Prostate gland (tissue), 2 donors: ENCODE measurements at regions not wholly inside any gene's neighbourhood (a gene's known extent, or its start where the extent isn't known, plus 50 kb on each side); places are given as distances from the start of the nearest gene placed in this dataset.

Experiments
- DNase-seq: peaks from one replicate; pipeline ENCODE4 v3.0.0-alpha.2; 2019; ENCODE audit warnings: low spot score
- H3K27ac ChIP-seq, 2 donors: fragments of 200-600 bp; sonication (generic); 2 replicates each; pipeline ENCODE4 v1.5.1; 2017 to 2019
- H3K27me3 ChIP-seq: fragments of 200-600 bp; sonication (generic); replicated peaks from 2 replicates; pipeline ENCODE4 v1.5.1; 2019; ENCODE audit not compliant: insufficient read depth
- H3K36me3 ChIP-seq, 2 donors: fragments of 200-600 bp; sonication (generic); 1 replicate in 1 of 2; 2 replicates in 1 of 2; pipeline versions ENCODE4 v1.5.1 to v1.8.1; 2017 to 2019
- H3K4me1 ChIP-seq: fragments of 200-600 bp; sonication (generic); replicated peaks from 2 replicates; pipeline ENCODE4 v1.5.1; 2019
- H3K4me3 ChIP-seq, 2 donors: fragments of 200-600 bp; sonication (generic); 2 replicates each; pipeline ENCODE4 v1.5.1; 2017 to 2019
- H3K9me3 ChIP-seq: fragments of 200-600 bp; sonication (generic); 2 replicates; pipeline ENCODE4 v1.5.1; 2017
- POLR2A ChIP-seq: fragments of 450-650 bp; IDR thresholded peaks from one replicate; pipeline ENCODE4 v1.6.1; 2016; ENCODE audit warnings: antibody characterized with exemption, mild to moderate bottlenecking
- POLR2AphosphoS5 ChIP-seq: sonication (generic); formaldehyde crosslinking; IDR thresholded peaks from one replicate; pipeline ENCODE4 v1.6.1; 2017; ENCODE audit warnings: antibody characterized with exemption
- WGBS: methylation state at CpG from one replicate; pipeline ENCODE4 v1.1.5; 2018; 5-methylcytosine and 5-hydroxymethylcytosine counted together
- intact Hi-C: fragments of 100-400 bp; cut with DNase I; formaldehyde crosslinking; loops from one replicate; pipeline ENCODE4 v1.14.2; 2022
- TF ChIP-seq, protein P1 (sequence below), 4 experiments: fragments of 200-600 bp in 2 of 4; fragments of 450-650 bp in 2 of 4; sonication (generic) in 2 of 4; IDR thresholded peaks; 1 replicate in 3 of 4; 2 replicates in 1 of 4; pipeline ENCODE4 v1.5.1; 2016 to 2019; ENCODE audit warnings: antibody characterized with exemption in 4 of 4, mild to moderate bottlenecking in 2 of 4, moderate library complexity in 2 of 4

DNA sequence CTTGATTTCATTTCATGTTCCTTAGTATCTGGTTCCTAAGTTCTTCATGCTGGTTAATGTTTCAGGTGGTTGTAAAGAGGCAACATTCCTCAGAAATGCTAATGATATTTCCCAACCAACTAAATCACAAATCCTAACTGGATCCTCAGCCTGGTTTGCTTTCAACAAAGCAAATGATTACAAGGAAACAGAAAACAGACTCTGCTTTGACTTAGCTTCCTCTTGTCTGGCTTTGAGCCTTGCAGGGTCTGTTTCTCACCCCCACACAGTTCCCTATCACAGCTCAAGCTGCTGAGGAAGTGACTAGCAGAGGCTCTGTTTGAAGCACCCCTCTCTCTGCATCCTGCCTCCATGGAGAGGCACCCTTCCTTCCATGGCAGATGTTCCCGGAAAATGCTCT is 130.2 kb upstream of the CTTNBP2 start:
- intact Hi-C loops: no loop called here
- no peak overlapping the region for H3K4me3 ChIP-seq
- 71% methylated on average over 1 of the region's 1 CpG for WGBS
- H3K36me3 ChIP-seq: no peaks in the 10 kb centered on the region
- H3K9me3 ChIP-seq: no peaks in the 10 kb centered on the region
- no peak for DNase-seq
- H3K27ac ChIP-seq: no peak overlapping the region
- H3K27me3 ChIP-seq: no peaks in the 10 kb centered on the region
- TF ChIP-seq, protein P1, sequence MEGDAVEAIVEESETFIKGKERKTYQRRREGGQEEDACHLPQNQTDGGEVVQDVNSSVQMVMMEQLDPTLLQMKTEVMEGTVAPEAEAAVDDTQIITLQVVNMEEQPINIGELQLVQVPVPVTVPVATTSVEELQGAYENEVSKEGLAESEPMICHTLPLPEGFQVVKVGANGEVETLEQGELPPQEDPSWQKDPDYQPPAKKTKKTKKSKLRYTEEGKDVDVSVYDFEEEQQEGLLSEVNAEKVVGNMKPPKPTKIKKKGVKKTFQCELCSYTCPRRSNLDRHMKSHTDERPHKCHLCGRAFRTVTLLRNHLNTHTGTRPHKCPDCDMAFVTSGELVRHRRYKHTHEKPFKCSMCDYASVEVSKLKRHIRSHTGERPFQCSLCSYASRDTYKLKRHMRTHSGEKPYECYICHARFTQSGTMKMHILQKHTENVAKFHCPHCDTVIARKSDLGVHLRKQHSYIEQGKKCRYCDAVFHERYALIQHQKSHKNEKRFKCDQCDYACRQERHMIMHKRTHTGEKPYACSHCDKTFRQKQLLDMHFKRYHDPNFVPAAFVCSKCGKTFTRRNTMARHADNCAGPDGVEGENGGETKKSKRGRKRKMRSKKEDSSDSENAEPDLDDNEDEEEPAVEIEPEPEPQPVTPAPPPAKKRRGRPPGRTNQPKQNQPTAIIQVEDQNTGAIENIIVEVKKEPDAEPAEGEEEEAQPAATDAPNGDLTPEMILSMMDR (IDR thresholded peaks at IDR 0.05): no peak
- TF ChIP-seq POLR2A (no peak), POLR2AphosphoS5 (no peak)
- H3K4me1 ChIP-seq: no peaks in the 10 kb centered on the region

DNA sequence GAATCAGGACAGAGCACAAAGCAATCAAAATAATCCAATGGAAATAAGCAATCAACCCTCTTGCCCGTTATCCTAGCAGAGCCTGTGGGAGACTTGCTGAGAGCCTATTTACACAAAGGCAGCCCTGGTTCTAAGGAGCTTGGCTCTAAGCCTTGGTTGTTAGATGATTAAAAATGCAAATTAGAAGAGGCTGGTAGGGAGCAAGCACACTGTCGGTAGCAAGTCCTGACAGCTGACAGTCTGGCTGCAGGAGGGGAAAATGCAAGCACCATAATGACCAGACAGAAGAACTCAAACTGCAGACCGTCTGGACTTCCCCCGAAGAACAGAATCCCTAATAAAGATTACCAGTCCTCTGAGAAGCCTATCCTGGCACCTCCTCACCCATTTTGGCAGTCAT is 131.8 kb upstream of the CTTNBP2 start:
- intact Hi-C loops: no loop called here
- H3K27me3 ChIP-seq: no peaks in the 10 kb centered on the region
- no peak for DNase-seq
- no peak overlapping the region for H3K4me3 ChIP-seq
- H3K36me3 ChIP-seq: no peaks in the 10 kb centered on the region
- no peaks in the 10 kb centered on the region for H3K9me3 ChIP-seq
- H3K27ac ChIP-seq: no peak overlapping the region
- 73% methylated on average over 4 of the region's 4 CpGs for WGBS
- no peak for TF ChIP-seq POLR2A
- TF ChIP-seq, protein P1 (IDR thresholded peaks at IDR 0.05): no peak
- TF ChIP-seq POLR2AphosphoS5: no peak
- no peaks in the 10 kb centered on the region for H3K4me1 ChIP-seq

GRCh38 chr7:118006979-118007378 is 133.7 kb upstream of the CTTNBP2 start:
- intact Hi-C loops: no loop called here
- Histone ChIP-seq H3K4me1 (no peaks in the 10 kb centered on the region), H3K4me3 (no peak overlapping the region), H3K27me3 (no peaks in the 10 kb centered on the region), H3K27ac (no peak overlapping the region), H3K9me3 (no peaks in the 10 kb centered on the region), H3K36me3 (no peaks in the 10 kb centered on the region)
- DNase-seq: no peak
- WGBS: 45% methylated on average over 5 of the region's 5 CpGs
- TF ChIP-seq, protein P1 (IDR thresholded peaks at IDR 0.05): no peak
- TF ChIP-seq POLR2A: no peak

GRCh38 chr7:118009419-118009818 is 136.2 kb upstream of the CTTNBP2 start:
- no peaks in the 10 kb centered on the region for H3K27me3 ChIP-seq
- no peaks in the 10 kb centered on the region for H3K9me3 ChIP-seq
- intact Hi-C loops: no loop called here
- no peaks in the 10 kb centered on the region for H3K4me1 ChIP-seq
- H3K36me3 ChIP-seq: no peaks in the 10 kb centered on the region
- WGBS: 94% methylated on average over 2 of the region's 2 CpGs
- TF ChIP-seq POLR2A: no peak
- no peak for TF ChIP-seq POLR2AphosphoS5
- TF ChIP-seq, protein P1 (IDR thresholded peaks at IDR 0.05): no peak
- DNase-seq: no peak
- no peak overlapping the region for H3K4me3 ChIP-seq
- no peak overlapping the region for H3K27ac ChIP-seq

GRCh38 chr7:118011652-118012051 is 138.4 kb upstream of the CTTNBP2 start:
- DNase-seq: no peak
- Histone ChIP-seq H3K4me1 (no peaks in the 10 kb centered on the region), H3K36me3 (no peaks in the 10 kb centered on the region), H3K27ac (no peak overlapping the region), H3K4me3 (no peak overlapping the region), H3K9me3 (no peaks in the 10 kb centered on the region), H3K27me3 (no peaks in the 10 kb centered on the region)
- intact Hi-C loops: no loop called here
- 92% methylated on average over 3 of the region's 3 CpGs for WGBS
- TF ChIP-seq, protein P1 (IDR thresholded peaks at IDR 0.05): no peak
- no peak for TF ChIP-seq POLR2AphosphoS5
- TF ChIP-seq POLR2A: no peak
